Epidermal melanocyte (primary cell): ENCODE measurements at regions not wholly inside any gene's neighbourhood (a gene's known extent, or its start where the extent isn't known, plus 50 kb on each side); places are given as distances from the start of the nearest gene placed in this dataset.

Source experiments
- DNase-seq: peaks from one replicate; pipeline ENCODE4 v3.0.0; 2011; ENCODE audit warnings: low spot score; ENCODE audit not compliant: insufficient read length

GRCh38 chr13:24107955-24108614, 52.4 kb upstream of the SPATA13 start:
- DNase-seq, result no peak

- DNase-seq, result no peak
Observed at GRCh38 chr13:24108615-24108965, 51.9 kb upstream of the SPATA13 start.

GRCh38 chr13:24110011-24110410, 50.5 kb upstream of the SPATA13 start:
- DNase-seq, result no peak
